GM21528 (cell line): ENCODE measurements at regions not wholly inside any gene's neighbourhood (a gene's known extent, or its start where the extent isn't known, plus 50 kb on each side); places are given as distances from the start of the nearest gene placed in this dataset.
"Not testable (repeated sequence)": the region's sequence is repeated elsewhere in the genome, so short reads cannot be mapped to it uniquely, and the experiment has no call there.

Experiments used
- ATAC-seq: cut with Tn5 transposase; IDR thresholded peaks from one replicate; pipeline ENCODE4 v1.9.1; 2021; ENCODE audit warnings: mild to moderate bottlenecking, moderate library complexity; ENCODE audit not compliant: unreplicated experiment, low FRiP score

DNA sequence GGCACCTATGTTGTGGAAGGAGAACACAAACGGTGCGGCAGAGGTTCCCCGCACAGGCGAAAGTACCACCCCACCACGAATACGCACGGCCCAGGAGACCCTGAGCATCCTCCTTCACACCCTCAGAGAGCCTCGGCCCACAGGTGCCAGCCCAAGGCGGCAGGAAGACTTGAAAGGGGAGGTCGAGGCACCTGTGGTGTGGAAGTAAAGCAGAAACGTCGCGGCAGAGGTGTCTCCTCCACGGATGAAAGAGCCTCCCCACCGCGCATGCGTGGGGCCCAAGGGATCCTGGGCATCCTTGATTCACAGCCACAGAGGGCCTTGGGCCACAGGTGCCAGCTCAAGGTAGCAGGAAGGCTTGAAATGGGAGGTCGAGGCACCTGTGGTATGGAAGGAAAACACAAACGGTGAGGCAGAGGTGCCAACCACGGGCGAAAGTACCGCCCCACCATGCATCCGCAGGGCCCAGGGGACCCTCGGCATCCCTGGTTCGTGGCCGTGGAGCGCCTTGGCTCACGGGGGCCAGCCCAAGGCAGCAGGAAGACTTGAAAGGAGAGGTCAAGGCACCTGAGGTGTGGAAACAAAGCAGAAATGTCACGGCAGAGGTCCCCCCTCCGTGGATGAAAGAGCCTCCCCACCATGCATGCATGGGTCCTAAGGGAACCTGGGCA lies 380.1 kb downstream of the ALG10 start:
- no peak for ATAC-seq

DNA sequence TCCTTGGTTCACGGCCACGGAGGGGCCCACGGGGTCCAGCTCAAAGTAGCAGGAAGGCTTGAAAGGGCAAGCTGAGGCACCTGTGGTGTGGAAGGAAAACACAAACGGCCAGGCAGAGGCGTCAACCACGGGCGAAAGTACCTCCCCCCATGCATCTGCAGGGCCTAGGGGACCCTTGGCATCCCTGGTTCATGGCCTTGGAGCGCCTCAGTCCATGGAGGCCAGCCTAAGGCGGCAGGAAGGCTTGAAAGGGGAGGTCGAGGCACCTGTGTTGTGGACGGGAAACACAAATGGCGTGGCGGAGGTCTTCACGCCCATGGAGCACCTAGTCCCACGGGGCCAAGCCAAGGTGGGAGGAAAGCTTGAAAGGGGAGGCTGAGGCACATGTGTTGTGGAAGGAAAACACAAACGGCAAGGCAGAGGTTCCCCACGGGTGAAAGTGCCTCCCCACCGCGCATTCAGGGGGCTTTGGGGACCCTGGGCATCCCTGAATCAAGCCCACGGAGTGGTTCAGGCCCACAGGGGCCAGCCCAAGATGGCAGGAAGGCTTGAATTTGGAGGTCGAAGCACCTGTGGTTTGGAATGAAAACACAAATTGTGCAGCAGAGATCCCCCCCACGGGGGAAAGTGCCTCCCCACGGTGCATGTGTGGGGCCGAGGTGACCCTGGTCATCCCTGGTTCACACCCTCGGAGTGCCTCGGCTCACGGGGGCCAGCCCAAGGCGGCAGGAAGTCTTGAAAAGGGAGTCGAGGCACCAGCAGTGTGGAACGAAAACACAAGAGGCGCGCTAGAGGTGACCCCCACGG lies 380.8 kb downstream of the ALG10 start:
- ATAC-seq: no peak

DNA sequence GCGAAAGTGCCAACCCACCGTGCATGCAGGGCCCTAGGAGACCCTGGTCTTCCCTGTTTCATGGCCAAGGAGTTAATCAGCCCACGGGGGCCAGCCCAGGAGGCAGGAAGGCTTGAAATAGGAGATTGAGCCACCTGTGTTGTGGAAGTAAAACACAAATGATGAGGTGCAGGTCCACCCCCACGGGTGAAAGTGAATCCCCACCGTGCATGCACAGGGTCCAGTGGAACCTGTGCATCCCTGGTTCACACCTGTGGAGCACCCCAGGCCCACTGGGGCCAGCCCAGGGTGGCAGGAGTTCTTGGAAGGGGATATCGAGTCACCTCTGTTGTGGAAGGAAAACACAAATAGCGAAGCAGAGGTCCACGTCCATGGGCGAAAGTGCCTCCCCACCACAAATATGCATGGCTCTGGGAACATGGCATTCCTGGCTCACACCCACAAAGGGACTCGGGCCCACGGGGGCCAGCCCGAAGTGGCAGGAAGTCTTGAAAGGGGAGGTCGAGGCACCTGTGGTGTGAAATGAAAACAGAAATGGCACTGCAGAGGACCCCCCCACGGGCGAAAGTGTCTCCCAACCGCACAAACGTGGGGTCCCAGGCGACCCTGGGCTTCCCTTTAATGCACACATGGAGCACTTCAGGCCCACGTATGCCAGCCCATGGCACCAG lies 381.5 kb downstream of the ALG10 start:
- ATAC-seq: no peak

- no peak for ATAC-seq
Measured at GRCh38 chr12:34404377-34405285, 382.3 kb downstream of the ALG10 start.

GRCh38 chr12:34405286-34406227 lies 383.3 kb downstream of the ALG10 start:
- ATAC-seq: no peak

GRCh38 chr12:34406228-34406995 lies 384.1 kb downstream of the ALG10 start:
- no peak for ATAC-seq

GRCh38 chr12:34406996-34407300 lies 384.7 kb downstream of the ALG10 start:
- no peak for ATAC-seq

DNA sequence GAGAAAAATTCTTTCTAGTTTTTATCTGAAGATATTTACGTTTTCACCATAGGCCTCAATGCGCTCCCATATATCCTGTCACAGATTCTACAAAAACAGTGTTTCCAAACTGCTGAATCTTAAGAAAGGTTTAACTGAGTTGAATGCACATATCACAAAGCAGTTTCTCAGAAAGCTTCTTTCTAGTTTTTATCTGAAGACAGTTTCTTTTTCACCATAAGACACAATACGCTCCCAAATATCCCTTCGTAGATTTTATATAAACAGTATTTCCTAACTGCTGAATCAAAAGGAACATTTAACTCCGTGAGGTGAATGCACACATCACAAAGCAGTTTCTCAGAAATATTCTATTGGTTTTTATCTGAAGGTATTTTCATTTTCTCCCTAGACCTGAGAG lies 385.5 kb downstream of the ALG10 start:
- no peak for ATAC-seq

GRCh38 chr12:34431509-34431908 lies 409.2 kb downstream of the ALG10 start:
- not testable (repeated sequence) for ATAC-seq
